Left cardiac atrium (tissue), 4 donors: ENCODE measurements at regions not wholly inside any gene's neighbourhood (a gene's known extent, or its start where the extent isn't known, plus 50 kb on each side); places are given as distances from the start of the nearest gene placed in this dataset.
"Not testable (repeated sequence)": the region's sequence is repeated elsewhere in the genome, so short reads cannot be mapped to it uniquely, and the experiment has no call there.

Experiments used
- ATAC-seq, 2 donors: fragments of 200-7000 bp; cut with Tn5 transposase; one replicate each; pipeline ENCODE4 v1.9.1; 2020; ENCODE audit warnings: mild to moderate bottlenecking in 2 of 2, moderate library complexity in 2 of 2
- DNase-seq: peaks from one replicate; pipeline ENCODE4 v3.0.0-alpha.2; 2020
- intact Hi-C, 2 donors: fragments of 100-400 bp; cut with DNase I; formaldehyde crosslinking; loops; one replicate each; pipeline versions ENCODE4 v1.14.1 to v1.15.1; 2022 to 2023
- donor health status: DM: no; HTN: yes; CAD: no.
- donor health status: DM: no; HTN: yes; CAD: no; lungs with severe emphysema.
- donor health status: DM: yes; HTN: yes; CAD: no.
- donor health status: Dilated cardiomyopathy.

- DNase-seq (peak; percentile 29), ATAC-seq (peak; percentile 60 to 68)
- intact Hi-C loops: no loop called here
These were observed 130.8 kb downstream of the ZNF467 start for GRCh38 chr7:149642589-149642988.

DNA sequence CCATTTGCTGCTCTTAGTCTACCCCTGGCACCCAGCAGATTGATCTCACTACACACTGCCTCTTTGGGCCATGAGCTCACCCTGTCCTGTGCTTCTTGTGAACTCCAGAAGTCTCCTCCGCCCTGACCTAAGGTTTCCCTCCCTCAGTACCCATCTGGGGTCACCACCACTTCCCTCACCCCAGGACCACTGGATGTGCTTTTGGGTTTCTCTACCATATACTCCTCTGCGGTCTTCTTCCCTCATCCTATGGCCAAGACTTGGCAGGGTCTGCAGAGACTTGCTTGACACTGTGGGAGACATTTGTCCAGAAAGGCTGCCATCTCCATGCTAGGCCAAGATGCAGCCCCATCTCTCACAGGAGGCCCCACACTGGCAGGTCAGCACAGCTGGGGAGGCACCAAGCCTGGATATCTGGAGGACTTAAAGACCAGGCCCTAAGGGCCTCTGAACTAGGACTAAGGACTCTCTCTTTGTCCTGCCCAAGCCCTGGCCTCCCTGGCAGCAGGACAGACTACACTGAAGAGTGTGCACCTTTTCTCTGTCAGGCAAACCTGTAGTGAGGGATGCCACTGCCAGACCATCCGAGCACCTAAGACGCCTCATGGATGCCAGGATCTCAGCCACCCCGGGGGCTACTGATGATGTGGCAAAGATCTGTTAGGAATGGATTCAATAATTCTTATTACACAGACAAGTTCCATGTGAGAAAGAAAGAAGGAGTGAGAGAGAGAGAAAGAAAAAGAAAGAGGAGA, 134.6 kb downstream of the ZNF467 start:
- intact Hi-C loops: no loop called here
- no peak for DNase-seq
- no peak for ATAC-seq

- DNase-seq: no peak
- ATAC-seq: no peak
- intact Hi-C loops: no loop called here
These were observed 135.3 kb downstream of the ZNF467 start for GRCh38 chr7:149637911-149638565.

GRCh38 chr7:149635561-149636329, 137.6 kb downstream of the ZNF467 start:
- no peak for DNase-seq
- intact Hi-C loops: no loop called here
- ATAC-seq: no peak

GRCh38 chr7:149633976-149634945, 136.7 kb upstream of the ZNF746 start:
- DNase-seq: no peak
- intact Hi-C loops: no loop called here
- no peak for ATAC-seq

GRCh38 chr7:149628361-149629149, 130.9 kb upstream of the ZNF746 start:
- not testable (repeated sequence) for DNase-seq, ATAC-seq
- intact Hi-C loops: loop anchor here in 1 of 2 donors (10.0 kb wide), 1 partner anchor 86 kb away; a partner anchor contains a TSS

DNA sequence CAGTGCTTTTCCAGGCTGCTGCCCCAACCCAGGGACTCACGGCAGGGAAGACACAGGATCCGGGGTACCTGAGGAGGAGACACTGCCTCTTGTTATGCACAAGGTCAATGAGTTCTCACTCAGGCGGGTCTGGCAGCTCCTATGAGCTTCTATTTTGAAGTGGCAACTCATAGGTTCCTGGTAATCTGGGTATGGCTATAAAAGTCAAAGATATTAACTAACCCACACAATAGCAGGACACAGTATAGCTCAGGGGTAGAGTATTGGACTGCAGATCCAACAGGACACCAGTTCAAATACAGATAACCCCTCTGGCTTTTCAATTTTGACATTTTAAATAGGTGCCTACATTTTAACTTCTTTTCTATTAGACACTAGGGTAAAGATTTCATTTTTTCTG, 130.3 kb upstream of the ZNF746 start:
- DNase-seq (no peak), ATAC-seq (no peak)
- intact Hi-C loops: loop anchor here in 1 of 2 donors (10.0 kb wide), 1 partner anchor 87 kb away; a partner anchor contains a TSS

DNA sequence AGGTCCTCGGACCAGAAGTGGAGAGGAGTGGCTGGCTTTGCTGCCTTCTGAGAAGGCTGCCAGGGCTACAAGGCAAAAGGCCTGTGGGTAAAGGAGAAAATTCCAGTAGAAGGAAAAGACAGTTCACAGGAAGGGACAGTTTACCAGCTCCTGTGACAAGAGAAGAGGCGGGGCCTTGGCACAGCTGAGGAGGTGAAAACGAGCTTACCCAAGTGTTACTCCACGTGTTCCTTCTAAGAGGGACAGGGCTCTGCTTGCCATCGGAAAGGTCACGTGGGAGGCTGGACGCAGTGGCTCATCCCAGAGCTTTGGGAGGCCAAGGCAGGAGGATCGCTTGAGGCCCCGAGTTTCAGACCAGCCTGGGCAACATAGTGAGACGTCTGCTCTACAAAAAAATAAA, 129.4 kb upstream of the ZNF746 start:
- intact Hi-C loops: loop anchor here in 1 of 2 donors (10.0 kb wide), 1 partner anchor 88 kb away; a partner anchor contains a TSS
- ATAC-seq: no peak
- DNase-seq: no peak

DNA sequence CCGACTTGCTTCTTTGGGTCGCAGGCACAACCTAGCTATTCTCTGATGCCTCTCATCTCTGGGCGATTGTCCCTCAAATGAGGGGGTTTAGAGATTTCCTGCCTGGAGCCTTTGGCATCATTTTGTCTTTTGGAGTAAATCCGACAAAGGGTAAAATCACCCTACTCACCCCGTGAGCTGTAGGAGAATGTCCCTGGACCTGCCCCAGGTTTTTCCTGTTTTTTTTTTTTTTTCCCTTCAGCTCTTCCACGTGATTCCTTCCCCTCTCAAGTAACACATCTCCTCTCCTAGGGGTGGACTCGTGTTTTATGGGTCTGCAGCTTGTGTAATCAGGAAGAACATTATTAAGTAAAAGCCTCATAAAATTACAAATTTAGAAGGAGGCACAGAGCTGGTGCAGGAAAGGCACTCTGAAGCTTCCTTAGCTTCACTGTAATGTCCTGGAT, 128.4 kb upstream of the ZNF746 start:
- intact Hi-C loops: loop anchor here in 1 of 2 donors (10.0 kb wide), 1 partner anchor 89 kb away; a partner anchor contains a TSS
- DNase-seq: no peak
- no peak for ATAC-seq

DNA sequence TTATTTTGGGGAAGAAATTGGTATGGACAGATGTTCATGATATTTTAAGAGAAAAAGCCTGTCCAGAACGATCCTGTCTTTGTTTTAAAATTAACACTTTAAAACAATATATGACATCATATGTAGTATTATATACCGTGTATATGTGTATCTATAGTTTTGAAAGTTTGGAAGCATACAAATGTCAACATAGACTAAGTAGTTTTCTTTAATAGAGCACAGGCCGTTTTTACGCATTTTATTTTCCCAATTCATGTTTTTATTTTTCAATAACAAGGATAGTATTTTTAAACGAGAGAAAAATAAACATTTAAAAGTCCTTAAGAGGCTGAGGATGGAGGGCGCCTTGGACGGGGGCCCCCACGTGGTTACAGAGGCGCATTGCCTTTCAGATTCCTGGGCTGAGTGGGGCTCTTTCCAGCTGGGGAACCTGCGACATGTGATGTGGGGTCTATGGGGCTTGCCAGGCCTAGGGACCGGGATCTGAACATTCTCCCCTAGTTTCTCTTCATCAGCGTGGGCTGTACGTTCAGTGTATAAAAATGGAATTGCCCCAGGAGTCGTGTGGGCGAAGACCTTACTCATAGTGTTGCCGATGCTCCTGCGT, 127.8 kb upstream of the ZNF746 start:
- peak; percentile 20 to 46 for ATAC-seq
- DNase-seq: peak; percentile 66
- intact Hi-C loops: loop anchor here in 1 of 2 donors (10.0 kb wide), 1 partner anchor 89 kb away; a partner anchor contains a TSS

- intact Hi-C loops: loop anchor here in 1 of 2 donors (10.0 kb wide), 1 partner anchor 90 kb away; a partner anchor contains a TSS
- DNase-seq (peak; percentile 96), ATAC-seq (peak; percentile 97 to 98)
These were observed 127.1 kb upstream of the ZNF746 start for GRCh38 chr7:149624419-149625339.

- intact Hi-C loops: loop anchor here in 1 of 2 donors (10.0 kb wide), 1 partner anchor 91 kb away; a partner anchor contains a TSS
- peak; percentile 18 to 30 for ATAC-seq
- peak; percentile 42 for DNase-seq
These were observed 126.4 kb upstream of the ZNF746 start for GRCh38 chr7:149624006-149624405.

DNA sequence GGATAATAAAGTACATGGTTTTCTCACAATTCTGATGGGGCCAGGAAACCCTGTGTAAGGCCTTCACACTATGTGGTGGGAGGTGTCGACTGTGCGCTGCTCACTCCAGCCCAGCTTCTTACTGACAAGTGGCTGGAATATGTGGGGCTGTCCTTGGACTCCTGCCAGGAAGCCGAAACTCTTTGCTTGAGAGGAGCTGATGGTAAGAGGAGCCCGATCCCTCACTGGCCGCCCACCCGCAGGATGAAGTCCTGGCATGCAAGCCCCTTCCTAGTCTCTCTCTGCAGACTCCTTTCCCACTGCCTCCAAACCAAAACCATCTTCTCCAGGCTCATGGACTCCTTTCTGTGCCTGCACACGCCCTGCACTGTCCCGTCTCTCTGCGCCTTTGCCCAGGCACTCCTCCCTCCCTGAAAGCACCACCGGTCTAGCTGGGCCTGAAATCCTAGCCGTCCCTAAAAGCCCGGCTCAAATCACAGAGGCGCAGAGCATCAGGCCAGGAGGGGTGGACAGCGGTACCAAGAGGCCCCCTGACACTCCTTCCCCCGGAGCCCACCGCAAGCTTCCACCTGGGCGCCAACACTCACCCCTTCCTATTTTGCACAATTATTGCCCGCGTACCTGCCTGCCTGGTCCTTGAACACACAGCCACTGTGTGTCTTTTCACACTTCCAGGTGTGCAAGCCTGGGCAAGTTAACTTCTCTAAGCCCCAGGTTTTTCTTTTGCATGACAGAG, 125.8 kb upstream of the ZNF746 start:
- intact Hi-C loops: loop anchor here in 1 of 2 donors (10.0 kb wide), 1 partner anchor 91 kb away; a partner anchor contains a TSS
- ATAC-seq: peak; percentile 15 to 27
- peak; percentile 82 for DNase-seq

GRCh38 chr7:149622444-149623210, 125.0 kb upstream of the ZNF746 start:
- no peak for ATAC-seq
- no peak for DNase-seq
- intact Hi-C loops: loop anchor here in 1 of 2 donors (10.0 kb wide), 1 partner anchor 92 kb away; a partner anchor contains a TSS
